CD4-positive, alpha-beta T cell treated with Interferon alpha-2 for 1 hour (primary cell): ENCODE measurements at regions not wholly inside any gene's neighbourhood (a gene's known extent, or its start where the extent isn't known, plus 50 kb on each side); places are given as distances from the start of the nearest gene placed in this dataset.
A peak's percentile ranks its signal among the peaks of the same experiment; 100 is the strongest.
"Not testable (repeated sequence)": the region's sequence is repeated elsewhere in the genome, so short reads cannot be mapped to it uniquely, and the experiment has no call there.

Source experiments
- DNase-seq, 2 donors: peaks; one replicate each; pipeline ENCODE4 v3.0.0-alpha.2; 2020 to 2022

- no peak for DNase-seq
Observed at GRCh38 chr2:106288873-106289272, 94.8 kb upstream of the UXS1 start.

DNA sequence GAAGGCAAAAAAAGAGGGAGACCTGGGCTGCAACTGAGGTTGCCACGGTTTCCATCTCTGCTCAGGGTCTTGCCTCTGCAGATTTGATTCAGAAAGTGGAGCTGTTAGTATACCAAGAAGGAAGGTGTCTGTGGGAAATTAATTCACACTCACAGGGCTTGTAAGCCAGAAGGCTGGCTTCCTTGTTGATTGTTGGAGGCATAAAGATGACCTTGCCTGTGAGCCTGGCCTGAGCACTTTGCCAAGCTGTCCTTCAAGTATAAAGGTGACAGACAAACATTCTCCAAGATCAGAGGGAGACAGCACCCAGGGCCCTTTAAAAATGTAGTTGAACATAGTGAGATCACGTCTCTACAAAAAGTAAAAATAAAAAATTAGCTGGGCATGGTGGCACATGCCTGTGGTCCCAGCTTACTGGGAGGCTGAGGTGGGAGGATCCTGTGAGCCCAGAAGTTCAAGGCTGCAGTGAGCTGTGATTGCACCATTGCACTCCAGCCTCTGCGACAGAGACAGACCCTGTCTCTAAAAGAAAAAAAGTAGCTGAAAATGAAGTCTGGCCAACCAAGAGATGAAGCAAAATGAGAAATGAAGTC lies 91.2 kb upstream of the UXS1 start:
- no peak for DNase-seq

GRCh38 chr2:106284691-106285202 lies 90.6 kb upstream of the UXS1 start:
- no peak for DNase-seq

DNA sequence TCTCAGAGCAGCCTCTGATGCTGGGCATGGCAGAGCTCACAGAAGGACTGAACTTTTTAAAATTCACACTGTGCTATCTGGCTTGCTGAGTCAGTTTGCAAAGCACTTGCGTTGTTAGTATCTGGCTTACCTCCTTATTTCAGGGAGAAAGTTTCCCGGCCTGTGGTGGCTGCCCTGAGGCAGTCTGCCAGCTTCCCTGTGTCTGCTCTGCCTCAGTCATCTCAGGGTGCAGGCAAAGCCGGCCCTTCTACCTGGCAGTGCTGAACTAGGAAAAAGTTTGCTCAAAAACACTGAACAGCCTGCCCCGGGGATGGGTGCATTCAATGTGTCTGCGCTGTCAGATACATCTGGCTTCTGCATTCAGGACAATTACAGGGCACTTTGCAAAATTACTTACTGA lies 90.2 kb upstream of the UXS1 start:
- DNase-seq, result no peak

DNA sequence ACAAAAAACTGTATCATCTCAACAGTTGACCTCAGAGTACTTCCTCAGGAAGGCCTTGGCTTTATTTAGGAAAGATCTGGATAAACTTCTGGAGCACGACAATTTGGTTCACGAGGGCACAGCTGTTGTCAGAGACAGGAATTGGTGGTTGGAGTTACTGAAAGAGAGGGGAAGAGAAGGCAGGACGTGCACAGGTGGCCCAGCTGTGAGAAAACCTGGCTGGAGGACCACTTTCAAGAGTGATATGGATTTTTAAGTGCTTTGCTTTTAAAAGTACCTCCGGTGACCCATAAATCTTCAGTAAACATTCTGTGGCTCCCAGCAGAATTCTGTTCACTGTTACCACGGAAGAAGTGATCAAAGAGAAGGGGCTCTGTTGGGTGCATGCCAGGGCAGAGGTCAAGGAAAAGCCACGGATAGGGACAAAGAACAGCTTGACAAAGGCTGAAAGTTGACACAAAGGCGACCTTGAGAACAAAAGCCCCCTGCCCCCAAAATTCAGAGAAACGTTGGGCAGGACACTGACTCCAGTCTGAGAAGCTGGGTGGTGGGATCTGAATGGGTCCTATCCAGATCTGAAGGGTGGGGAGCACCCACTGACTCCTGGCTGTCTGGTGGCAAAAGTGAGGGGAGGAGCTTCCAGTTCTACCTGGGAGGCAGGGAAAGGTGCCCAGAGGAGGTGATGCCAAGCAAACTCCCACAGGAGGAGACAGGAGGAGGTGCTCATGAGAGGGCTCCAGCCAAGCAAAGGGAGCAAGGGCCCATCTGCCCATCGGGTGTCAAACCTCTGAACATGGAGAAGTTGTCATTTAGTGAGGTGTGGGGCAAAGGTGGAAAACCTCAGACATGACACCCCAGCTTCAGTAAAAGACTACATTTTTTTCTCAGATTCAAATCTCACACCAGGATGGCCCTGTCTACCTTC lies 89.4 kb upstream of the UXS1 start:
- DNase-seq, result not testable (repeated sequence)

DNA sequence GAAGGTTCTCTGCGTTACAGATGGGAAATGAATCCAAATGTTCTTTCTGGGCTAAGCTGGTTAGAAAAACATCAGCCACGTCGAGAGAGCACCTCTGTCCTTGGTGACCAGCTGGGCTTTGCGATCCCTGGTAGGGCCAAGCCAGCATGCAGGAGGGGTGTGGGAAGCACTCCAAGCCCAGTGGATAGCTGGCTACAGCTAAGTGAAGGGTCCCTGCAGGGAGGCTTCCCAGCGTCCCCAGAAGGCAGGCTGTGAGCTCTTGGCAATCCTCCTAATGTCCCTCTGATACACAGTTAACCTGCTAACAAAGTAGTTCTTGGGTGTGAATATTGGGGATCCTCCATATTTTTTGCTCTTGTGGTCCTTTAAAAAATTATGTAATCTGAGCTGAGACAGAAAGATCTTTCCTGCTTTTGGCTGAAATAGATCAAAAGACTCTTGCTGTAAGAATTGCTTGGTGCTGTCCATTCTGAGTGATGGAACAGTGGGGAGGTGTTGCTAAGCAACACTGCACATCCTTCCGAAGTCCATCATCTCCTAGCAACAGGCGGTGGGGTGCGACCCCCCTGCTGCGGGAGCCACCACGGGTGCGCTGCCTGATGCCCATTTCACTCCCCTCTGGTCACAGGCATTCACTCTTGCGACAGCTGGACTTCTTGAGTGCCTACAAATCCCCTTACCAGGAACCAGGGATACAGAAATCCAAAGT lies 88.5 kb upstream of the UXS1 start:
- no peak for DNase-seq

GRCh38 chr2:106281907-106282430 lies 87.9 kb upstream of the UXS1 start:
- DNase-seq, result not testable (repeated sequence)

GRCh38 chr2:106280722-106281446 lies 86.8 kb upstream of the UXS1 start:
- no peak for DNase-seq

GRCh38 chr2:106280224-106280623 lies 86.1 kb upstream of the UXS1 start:
- DNase-seq, result no peak

- no peak for DNase-seq
Observed at GRCh38 chr2:106278112-106278876, 84.2 kb upstream of the UXS1 start.

GRCh38 chr2:106277426-106277825 lies 83.3 kb upstream of the UXS1 start:
- no peak for DNase-seq

DNA sequence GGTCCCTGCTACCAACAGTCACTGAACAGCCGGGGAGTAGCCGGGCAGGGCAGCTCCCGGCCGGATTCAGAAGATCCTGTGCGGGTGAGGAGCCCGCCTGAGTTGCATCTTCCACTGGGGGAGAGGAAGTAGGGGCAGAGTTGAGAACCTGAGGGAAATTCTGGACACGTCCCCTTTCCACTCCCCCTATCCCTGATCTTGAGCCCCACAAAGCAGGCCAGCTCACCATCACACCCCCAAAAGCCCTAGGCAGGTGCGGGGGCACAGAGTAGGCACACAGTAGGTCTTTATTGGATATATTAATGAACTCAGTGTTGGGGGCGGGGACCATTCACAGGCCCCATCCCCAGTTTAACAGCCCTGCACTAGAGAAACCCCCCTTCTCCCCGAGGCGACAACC lies 81.9 kb upstream of the UXS1 start:
- no peak for DNase-seq

GRCh38 chr2:106274668-106275067 lies 80.6 kb upstream of the UXS1 start:
- DNase-seq, result no peak

DNA sequence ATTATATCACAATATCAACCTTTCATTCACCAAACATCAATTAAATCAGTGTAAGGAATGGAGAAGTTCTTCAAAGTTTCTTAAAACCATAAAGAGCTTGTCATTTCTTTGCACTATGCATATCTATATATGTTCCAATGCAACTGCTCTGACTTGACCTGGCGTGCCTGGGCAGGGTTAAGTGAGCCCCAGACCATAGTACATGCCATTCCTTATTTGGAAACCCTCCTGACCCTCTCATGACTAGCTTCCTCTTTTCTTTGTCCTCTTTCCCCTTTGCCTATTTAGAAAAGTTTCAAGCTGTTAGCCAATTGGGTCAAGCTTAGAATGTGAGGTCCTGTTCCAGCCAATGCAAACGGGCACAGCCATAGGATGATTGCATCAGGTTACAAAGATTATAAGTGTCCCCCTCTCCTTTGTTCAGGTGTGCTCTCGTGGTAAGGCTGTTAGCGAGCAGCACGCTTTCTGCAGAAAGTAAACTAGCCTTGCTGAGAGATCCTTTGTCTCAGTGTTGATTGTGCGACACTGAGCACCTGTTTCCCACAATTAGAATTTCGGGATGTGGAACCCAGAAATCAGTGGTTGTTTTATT lies 78.2 kb upstream of the UXS1 start:
- no peak for DNase-seq

DNA sequence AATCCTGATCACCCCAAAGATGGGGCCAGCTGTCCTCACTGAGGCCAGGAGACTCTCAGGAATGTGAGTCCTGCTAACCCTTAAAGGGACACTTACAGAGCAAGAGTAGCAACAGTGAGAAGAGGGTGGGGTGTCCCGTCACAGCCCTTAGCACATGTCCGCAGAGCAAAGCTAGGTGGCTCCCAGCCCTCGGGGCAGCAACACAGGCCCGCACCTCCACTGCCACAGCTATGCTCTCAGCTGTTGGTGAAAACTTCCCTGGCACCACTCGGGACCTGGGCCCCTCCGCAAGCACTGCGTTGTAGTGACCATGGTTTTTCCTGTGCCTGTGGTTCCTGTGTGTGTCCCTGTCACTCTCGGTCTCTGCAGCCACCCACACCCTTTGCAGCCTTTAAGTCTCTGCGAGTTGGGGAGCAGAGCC lies 76.4 kb upstream of the UXS1 start:
- DNase-seq, result no peak

DNA sequence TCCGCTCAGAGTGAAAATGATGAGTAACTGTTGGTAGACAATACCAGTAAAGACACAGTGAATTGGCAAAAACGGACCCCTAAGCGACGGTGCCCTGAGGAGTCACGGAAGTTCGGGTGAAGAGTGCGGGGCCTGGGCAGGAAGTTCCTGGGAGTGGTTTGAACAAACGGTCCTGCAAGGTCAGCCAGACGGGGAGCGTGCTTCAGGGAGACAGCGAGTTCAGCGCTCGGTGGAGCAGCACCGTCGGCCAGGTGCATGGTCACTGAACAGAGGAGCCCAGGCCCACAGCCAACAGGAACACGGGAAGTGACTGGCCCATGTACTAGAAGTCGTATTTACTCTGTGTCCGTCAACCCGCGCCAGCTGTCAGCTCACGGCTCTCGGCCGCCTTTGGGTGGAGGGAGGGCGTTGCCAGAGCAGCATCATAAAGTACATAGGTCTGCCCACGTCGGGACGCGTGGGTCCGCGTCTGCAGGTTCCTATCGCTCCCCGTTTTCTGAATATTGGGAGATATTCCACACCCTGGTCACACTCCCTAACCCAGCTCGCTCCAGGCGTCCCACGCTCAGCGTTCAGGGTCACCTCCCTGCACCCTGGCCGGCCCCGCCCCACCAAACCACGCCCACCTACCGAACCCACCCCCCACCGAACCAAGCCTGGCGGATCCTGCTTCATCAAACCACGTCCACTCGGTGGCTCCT lies 75.6 kb upstream of the UXS1 start:
- peak in 1 of 2 donors; percentile 17 for DNase-seq

DNA sequence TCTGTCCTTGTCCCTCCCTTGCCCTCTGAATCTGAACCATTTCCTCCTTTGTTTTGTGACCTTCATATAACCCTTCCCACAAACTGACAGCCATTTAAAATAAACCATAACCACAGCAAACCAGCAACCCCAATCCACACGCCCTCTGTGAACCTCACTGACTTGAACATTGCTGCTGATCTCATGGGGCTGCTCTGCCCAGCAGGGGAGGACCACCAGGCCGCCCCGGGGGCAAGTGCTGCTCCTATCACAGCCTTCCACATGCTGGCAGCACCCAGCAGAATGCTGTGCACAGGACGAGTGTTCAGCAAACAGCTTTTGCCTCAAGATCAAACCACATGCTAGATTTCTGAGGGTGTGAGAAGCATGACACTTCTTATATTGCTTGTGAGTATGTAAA lies 73.9 kb upstream of the UXS1 start:
- peak in 1 of 2 donors; percentile 28 for DNase-seq

DNA sequence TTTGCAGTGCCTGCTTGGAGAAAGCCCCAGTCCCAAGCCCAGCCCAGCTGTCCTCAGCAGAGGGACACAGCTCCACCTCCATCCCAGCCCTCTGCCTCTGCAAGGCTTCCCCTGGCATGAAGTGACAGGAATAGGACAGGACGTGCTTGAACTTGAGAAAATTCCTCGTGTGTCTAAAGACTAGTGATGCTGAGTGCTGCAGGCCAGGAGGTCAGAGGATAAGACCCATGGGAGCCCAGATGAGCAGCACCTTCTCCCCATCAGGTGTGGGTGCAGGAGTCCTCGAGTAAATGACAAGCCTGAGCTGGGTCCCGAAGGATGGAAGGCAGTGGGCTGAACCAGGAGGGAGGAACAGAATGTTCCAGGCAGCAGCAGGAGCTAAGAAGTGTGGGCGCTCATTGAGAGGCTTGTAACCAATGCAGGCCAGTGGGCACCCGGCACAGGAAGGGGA lies 67.8 kb upstream of the UXS1 start:
- DNase-seq, result no peak

DNA sequence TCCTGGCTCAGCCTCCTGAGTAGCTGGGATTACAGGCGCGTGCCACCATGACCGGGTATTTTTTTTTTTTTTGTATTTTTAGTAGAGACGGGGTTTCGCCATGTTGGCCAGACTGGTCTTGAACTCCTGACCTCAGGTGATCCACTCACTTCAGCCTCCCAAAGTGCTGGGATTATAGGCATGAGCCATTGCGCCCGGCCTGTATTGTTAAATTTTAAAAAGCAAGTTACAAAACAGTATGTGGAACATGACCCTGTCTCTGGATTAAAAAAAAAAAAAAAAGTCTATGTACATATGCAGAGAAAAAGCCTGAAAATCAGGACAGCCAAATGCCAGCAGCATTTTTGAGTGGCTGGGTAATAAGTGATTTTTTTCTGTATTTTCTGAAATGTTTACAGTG lies 64.8 kb upstream of the UXS1 start:
- DNase-seq, result not testable (repeated sequence)

DNA sequence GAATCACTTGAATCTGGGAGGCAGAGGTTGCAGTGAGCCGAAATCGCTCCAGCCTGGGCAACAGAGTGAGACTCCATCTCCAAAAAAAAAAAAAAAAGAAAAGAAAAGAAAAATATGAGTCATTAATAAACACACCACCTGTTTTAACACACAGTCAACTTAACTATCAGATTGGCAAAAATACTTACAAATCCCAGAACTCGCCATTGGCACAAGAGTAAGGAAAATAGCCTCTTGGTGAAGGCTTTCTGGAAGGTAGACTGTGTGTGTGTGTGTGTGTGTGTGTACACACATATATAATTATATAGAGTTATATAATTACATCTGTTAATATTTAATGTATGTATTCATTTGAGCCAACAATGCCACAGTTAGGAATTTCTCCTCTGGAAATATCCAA lies 63.7 kb upstream of the UXS1 start:
- DNase-seq, result no peak

GRCh38 chr2:106257135-106257534 lies 63.0 kb upstream of the UXS1 start:
- no peak for DNase-seq
